ENCODE measurements at regions not wholly inside any gene's neighbourhood (a gene's known extent, or its start where the extent isn't known, plus 50 kb on each side); places are given as distances from the start of the nearest gene placed in this dataset.
A peak's percentile ranks its signal among the peaks of the same experiment; 100 is the strongest.
"Not testable (repeated sequence)": the region's sequence is repeated elsewhere in the genome, so short reads cannot be mapped to it uniquely, and the experiment has no call there.

GRCh38 chr17:19470530-19471261 is 59.7 kb downstream of the RNF112 start:
- peak; percentile 67 to 91 (median 85) for DNase-seq

- DNase-seq: not testable (repeated sequence)
Measured at GRCh38 chr17:19474405-19474804, 59.2 kb upstream of the SLC47A1 start.

- DNase-seq: not testable (repeated sequence)
Measured at GRCh38 chr17:19475800-19476199, 57.9 kb upstream of the SLC47A1 start.

DNA sequence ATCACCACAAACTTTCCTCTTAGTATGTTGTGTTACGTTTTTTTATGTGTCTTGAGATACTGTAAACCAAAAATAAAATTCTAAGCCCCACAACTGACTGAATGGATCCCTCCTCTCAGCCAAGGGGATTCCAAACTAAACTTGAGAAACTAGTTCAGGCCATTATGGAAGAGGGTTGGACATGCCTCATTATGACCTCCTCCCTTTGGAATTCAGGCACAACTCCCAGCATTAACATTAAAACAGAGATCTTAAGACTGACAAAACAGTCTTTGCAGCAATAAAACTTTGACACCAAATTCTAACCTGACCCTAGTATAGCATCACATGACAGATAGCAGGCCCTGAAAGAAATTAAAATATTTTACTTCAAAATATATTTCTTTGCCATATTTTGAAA is 51.1 kb upstream of the SLC47A1 start:
- peak in 2 of 3 donors; percentile 55 to 62 for DNase-seq

All from muscle of back (tissue), 3 donors.